GM13976 (cell line): ENCODE measurements at regions not wholly inside any gene's neighbourhood (a gene's known extent, or its start where the extent isn't known, plus 50 kb on each side); places are given as distances from the start of the nearest gene placed in this dataset.

Source experiments
- DNase-seq: peaks from one replicate; pipeline ENCODE4 v3.0.0; 2012; ENCODE audit warnings: low spot score
- in situ Hi-C: fragments of 300-500 bp; cut with MboI; formaldehyde crosslinking; loops from one replicate; pipeline ENCODE4 v1.12.0; 2022; ENCODE audit warnings: low sequenced_read_pairs, mixed read lengths, inconsistent platforms; ENCODE audit not compliant: unreplicated experiment
- TF ChIP-seq, protein P1 (sequence below): IDR thresholded peaks from 2 replicates; pipeline ENCODE4 v1.5.1; 2012; ENCODE audit warnings: borderline replicate concordance, mild to moderate bottlenecking; ENCODE audit not compliant: insufficient read depth; ENCODE audit errors: extremely low read depth, missing control alignments, control extremely low read depth

DNA sequence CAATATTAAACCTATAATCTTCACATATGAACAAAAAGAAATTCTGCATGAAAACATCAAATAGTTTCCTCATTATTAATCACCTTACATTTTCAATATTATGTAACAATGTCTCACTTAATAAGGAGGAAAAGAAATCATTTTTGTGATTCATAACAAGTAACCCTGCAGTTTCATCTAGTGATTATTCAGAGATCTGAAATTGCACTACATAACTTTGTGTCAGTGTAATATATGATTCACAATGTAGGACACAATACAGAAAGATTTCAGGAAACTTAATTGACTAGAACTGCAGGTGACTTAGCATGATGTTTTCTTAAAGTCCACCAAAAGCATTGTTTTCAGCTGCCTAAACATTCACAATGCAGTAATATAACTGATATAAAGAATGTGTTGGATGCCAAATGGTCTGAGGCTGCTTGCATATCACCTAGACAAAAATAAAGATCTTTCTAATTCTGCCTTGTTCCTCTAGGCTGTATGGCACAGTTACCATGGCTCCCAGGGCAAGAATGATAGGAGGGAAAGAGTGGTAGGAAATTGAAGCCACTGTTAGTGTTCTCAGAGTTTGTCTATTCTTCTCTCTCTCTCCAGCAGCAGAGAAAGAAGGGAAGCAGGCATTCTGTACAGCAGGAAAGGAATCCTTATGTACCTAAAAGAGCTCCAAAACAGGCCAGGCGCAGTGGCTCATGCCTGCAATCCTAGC, 366.6 kb downstream of the FSIP2 start:
- no peak for DNase-seq
- in situ Hi-C loops = no loop called here
- TF ChIP-seq, protein P1, sequence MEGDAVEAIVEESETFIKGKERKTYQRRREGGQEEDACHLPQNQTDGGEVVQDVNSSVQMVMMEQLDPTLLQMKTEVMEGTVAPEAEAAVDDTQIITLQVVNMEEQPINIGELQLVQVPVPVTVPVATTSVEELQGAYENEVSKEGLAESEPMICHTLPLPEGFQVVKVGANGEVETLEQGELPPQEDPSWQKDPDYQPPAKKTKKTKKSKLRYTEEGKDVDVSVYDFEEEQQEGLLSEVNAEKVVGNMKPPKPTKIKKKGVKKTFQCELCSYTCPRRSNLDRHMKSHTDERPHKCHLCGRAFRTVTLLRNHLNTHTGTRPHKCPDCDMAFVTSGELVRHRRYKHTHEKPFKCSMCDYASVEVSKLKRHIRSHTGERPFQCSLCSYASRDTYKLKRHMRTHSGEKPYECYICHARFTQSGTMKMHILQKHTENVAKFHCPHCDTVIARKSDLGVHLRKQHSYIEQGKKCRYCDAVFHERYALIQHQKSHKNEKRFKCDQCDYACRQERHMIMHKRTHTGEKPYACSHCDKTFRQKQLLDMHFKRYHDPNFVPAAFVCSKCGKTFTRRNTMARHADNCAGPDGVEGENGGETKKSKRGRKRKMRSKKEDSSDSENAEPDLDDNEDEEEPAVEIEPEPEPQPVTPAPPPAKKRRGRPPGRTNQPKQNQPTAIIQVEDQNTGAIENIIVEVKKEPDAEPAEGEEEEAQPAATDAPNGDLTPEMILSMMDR = no peak

DNA sequence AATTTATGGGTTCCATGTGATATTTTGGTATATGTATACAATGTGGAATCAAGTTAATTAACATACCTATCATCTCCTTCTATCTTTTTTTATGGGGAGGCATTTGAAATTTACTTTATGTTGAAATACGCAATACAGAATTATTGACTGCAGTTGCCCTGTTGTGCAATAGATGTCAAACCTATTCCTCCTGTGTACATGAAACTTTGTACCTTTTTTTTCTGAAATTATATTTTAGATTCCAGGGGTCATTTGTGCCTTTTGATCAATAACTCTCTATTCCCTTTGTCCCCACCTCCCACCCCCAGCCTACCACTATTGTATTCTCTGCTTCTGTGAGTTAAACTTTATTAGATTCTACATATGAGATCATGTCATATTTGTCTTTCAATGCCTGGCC, 369.9 kb downstream of the FSIP2 start:
- in situ Hi-C loops = no loop called here
- TF ChIP-seq, protein P1 = no peak
- DNase-seq = no peak

- DNase-seq = no peak
- in situ Hi-C loops = no loop called here
- TF ChIP-seq, protein P1 = no peak
Observed at GRCh38 chr2:186113284-186113683, 372.8 kb upstream of the ZC3H15 start.

GRCh38 chr2:186125156-186125555, 360.9 kb upstream of the ZC3H15 start:
- no peak for DNase-seq
- in situ Hi-C loops = no loop called here
- TF ChIP-seq, protein P1 = no peak

GRCh38 chr2:186125625-186126024, 360.4 kb upstream of the ZC3H15 start:
- in situ Hi-C loops = no loop called here
- TF ChIP-seq, protein P1 = no peak
- DNase-seq = no peak

DNA sequence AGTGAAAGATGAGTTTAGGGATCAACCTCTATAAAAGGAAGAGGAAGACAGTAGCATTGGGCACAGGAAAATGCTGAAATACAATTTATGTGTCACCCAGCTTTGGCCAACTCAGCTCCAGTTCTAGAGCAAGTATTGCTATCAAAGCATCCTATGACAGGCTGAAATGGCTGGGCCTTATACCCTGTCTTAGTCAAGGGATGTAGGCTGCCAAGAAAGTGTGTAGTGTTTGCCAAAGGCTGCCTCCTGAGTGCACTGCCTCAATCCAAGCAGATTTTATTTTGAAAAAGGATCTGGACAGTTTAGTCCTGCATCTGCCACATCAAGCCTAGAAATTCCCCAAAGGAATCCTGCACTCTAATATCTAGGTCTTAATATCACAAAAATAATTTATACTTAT, 359.9 kb upstream of the ZC3H15 start:
- TF ChIP-seq, protein P1 = no peak
- in situ Hi-C loops = no loop called here
- no peak for DNase-seq
